NCI-H2029 (cell line): ENCODE measurements at regions not wholly inside any gene's neighbourhood (a gene's known extent, or its start where the extent isn't known, plus 50 kb on each side); places are given as distances from the start of the nearest gene placed in this dataset.
"Not testable (repeated sequence)": the region's sequence is repeated elsewhere in the genome, so short reads cannot be mapped to it uniquely, and the experiment has no call there.

Experiments used
- DNase-seq: peaks from one replicate; lab custom pipeline; 2025; lab: John Stamatoyannopoulos, UW

- DNase-seq, result no peak
Observed at GRCh38 chr5:85843535-85843934, 774.2 kb upstream of the COX7C start.

- no peak for DNase-seq
Observed at GRCh38 chr5:85849411-85849810, 768.3 kb upstream of the COX7C start.

GRCh38 chr5:85865296-85865695 lies 752.4 kb upstream of the COX7C start:
- DNase-seq, result no peak

- DNase-seq, result no peak
Observed at GRCh38 chr5:85868070-85868469, 749.7 kb upstream of the COX7C start.

GRCh38 chr5:85893996-85894395 lies 723.7 kb upstream of the COX7C start:
- no peak for DNase-seq

- DNase-seq, result no peak
Observed at GRCh38 chr5:85896514-85896913, 721.2 kb upstream of the COX7C start.

GRCh38 chr5:85906460-85906859 lies 711.3 kb upstream of the COX7C start:
- DNase-seq, result no peak

GRCh38 chr5:85910335-85910734 lies 707.4 kb upstream of the COX7C start:
- DNase-seq, result no peak

- no peak for DNase-seq
Observed at GRCh38 chr5:85920984-85921383, 696.8 kb upstream of the COX7C start.

GRCh38 chr5:85921590-85921989 lies 696.2 kb upstream of the COX7C start:
- DNase-seq, result no peak

GRCh38 chr5:85927632-85928031 lies 690.1 kb upstream of the COX7C start:
- DNase-seq, result no peak

GRCh38 chr5:85929713-85930112 lies 688.0 kb upstream of the COX7C start:
- DNase-seq, result no peak

- no peak for DNase-seq
Observed at GRCh38 chr5:85931220-85931619, 686.5 kb upstream of the COX7C start.

GRCh38 chr5:85938201-85938600 lies 679.5 kb upstream of the COX7C start:
- DNase-seq, result no peak

GRCh38 chr5:85951707-85952210 lies 666.0 kb upstream of the COX7C start:
- no peak for DNase-seq

- DNase-seq, result no peak
Observed at GRCh38 chr5:85952680-85953079, 665.1 kb upstream of the COX7C start.

- no peak for DNase-seq
Observed at GRCh38 chr5:85967681-85968080, 650.1 kb upstream of the COX7C start.

- no peak for DNase-seq
Observed at GRCh38 chr5:85972539-85972938, 645.2 kb upstream of the COX7C start.

- DNase-seq, result no peak
Observed at GRCh38 chr5:85985167-85985566, 632.6 kb upstream of the COX7C start.

GRCh38 chr5:85990998-85991397 lies 626.7 kb upstream of the COX7C start:
- DNase-seq, result no peak

- DNase-seq, result not testable (repeated sequence)
Observed at GRCh38 chr5:85994653-85995052, 623.1 kb upstream of the COX7C start.

GRCh38 chr5:85998656-85999055 lies 619.1 kb upstream of the COX7C start:
- DNase-seq, result no peak

GRCh38 chr5:86008293-86008692 lies 609.4 kb upstream of the COX7C start:
- DNase-seq, result no peak

- no peak for DNase-seq
Observed at GRCh38 chr5:86008704-86009103, 609.0 kb upstream of the COX7C start.

- no peak for DNase-seq
Observed at GRCh38 chr5:86011937-86012336, 605.8 kb upstream of the COX7C start.
